Endothelial cell of umbilical vein (primary cell): ENCODE measurements at regions not wholly inside any gene's neighbourhood (a gene's known extent, or its start where the extent isn't known, plus 50 kb on each side); places are given as distances from the start of the nearest gene placed in this dataset.

Source experiments
- BruUV-seq: library from RNA; stranded (reverse); fragments of 400-500 nt; replicated peaks from 2 replicates; lab custom pipeline; 2021; lab: Mats Ljungman, UMichigan
- CTCF ChIA-PET: fragments of 300-600, 350-600 bp; sonication (Branson Sonifier 250); formaldehyde crosslinking; loops from one replicate; lab custom pipeline; 2021; ENCODE audit warnings: antibody characterized with exemption, inconsistent platforms; lab: Charles Lee
- POLR2A ChIA-PET: fragments of 300-600, 350-600 bp; sonication (Branson Sonifier 250); formaldehyde crosslinking; loops from one replicate; lab custom pipeline; 2021; ENCODE audit warnings: antibody characterized with exemption, inconsistent platforms; lab: Charles Lee
- DNase-seq: peaks from one replicate; pipeline ENCODE4 v3.0.0-alpha.2; 2011; ENCODE audit warnings: low read depth, low spot score
- FAIRE-seq: peaks from 2 replicates; lab custom pipeline; 2011; peaks lifted over from hg19 to GRCh38; lab: Jason Lieb, UNC
- H2AFZ ChIP-seq: 2 replicates; pipeline ENCODE4 v1.6.0; 2012; ENCODE audit warnings: low read depth, low read length, control low read depth, inconsistent platforms
- H3K27ac ChIP-seq: 2 replicates; pipeline ENCODE4 v1.5.1; 2011; ENCODE audit warnings: low read depth, mild to moderate bottlenecking, control low read depth, low read length, moderate library complexity; ENCODE audit not compliant: insufficient read depth
- H3K27me3 ChIP-seq, 2 experiments: 2 replicates each; pipeline versions ENCODE4 v1.6.0 to v1.6.1; 2011; ENCODE audit warnings: low read length in 2 of 2, mixed read lengths in 1 of 2; ENCODE audit not compliant: control insufficient read depth in 2 of 2, insufficient read depth in 2 of 2
- H3K36me3 ChIP-seq, 2 experiments: 2 replicates in 1 of 2; 3 replicates in 1 of 2; pipeline ENCODE4 v1.5.1; 2011; ENCODE audit warnings: low read length in 2 of 2, mild to moderate bottlenecking in 1 of 2, moderate library complexity in 1 of 2; ENCODE audit not compliant: control insufficient read depth in 2 of 2, insufficient read depth in 2 of 2; ENCODE audit errors: extremely low read depth in 1 of 2
- H3K4me1 ChIP-seq: 3 replicates; pipeline ENCODE4 v1.5.1; 2011; ENCODE audit warnings: mild to moderate bottlenecking, low read length; ENCODE audit not compliant: control insufficient read depth, insufficient read depth; ENCODE audit errors: extremely low read depth
- H3K4me2 ChIP-seq: 2 replicates; pipeline ENCODE4 v1.6.1; 2011; ENCODE audit warnings: low read length, control low read depth, mixed read lengths; ENCODE audit not compliant: insufficient read depth
- H3K4me3 ChIP-seq, 3 experiments: fragments of 200-600 bp in 1 of 3; sonication (generic), shearing (Covaris generic) in 1 of 3; replicated peaks in 1 of 3; 2 replicates each; pipeline ENCODE4 v1.5.1; 2011 to 2016; ENCODE audit warnings: control low read depth in 3 of 3, low read length in 3 of 3, mild to moderate bottlenecking in 2 of 3, inconsistent platforms in 1 of 3, low read depth in 1 of 3, moderate library complexity in 1 of 3; ENCODE audit not compliant: insufficient read depth in 1 of 3
- H3K79me2 ChIP-seq: 2 replicates; pipeline ENCODE4 v1.6.0; 2012; ENCODE audit warnings: low read length, inconsistent platforms; ENCODE audit not compliant: control insufficient read depth, insufficient read depth
- H3K9ac ChIP-seq: replicated peaks from 2 replicates; pipeline ENCODE3; 2011; ENCODE audit warnings: low read length, control low read depth; ENCODE audit not compliant: insufficient read depth; ENCODE audit errors: extremely low read depth
- H3K9me1 ChIP-seq: replicated peaks from 3 replicates; pipeline ENCODE4 v1.6.0; 2011; ENCODE audit warnings: mild to moderate bottlenecking, low read length; ENCODE audit not compliant: control insufficient read depth, insufficient read depth; ENCODE audit errors: extremely low read depth
- H3K9me3 ChIP-seq: replicated peaks from 2 replicates; pipeline ENCODE4 v1.5.1; 2012; ENCODE audit warnings: low read length, inconsistent platforms; ENCODE audit not compliant: control insufficient read depth, insufficient read depth
- H4K20me1 ChIP-seq: replicated peaks from 2 replicates; pipeline ENCODE3; 2011; ENCODE audit warnings: mild to moderate bottlenecking, low read length; ENCODE audit not compliant: control insufficient read depth, insufficient read depth; ENCODE audit errors: extremely low read depth
- CTCF ChIP-seq, 2 donors: IDR thresholded peaks; 1 replicate in 1 of 2; 2 replicates in 1 of 2; pipeline ENCODE4 v1.5.1; 2011; ENCODE audit warnings: low read length in 2 of 2, mild to moderate bottlenecking in 2 of 2, moderate library complexity in 2 of 2, control low read depth in 1 of 2, inconsistent platforms in 1 of 2, low read depth in 1 of 2; ENCODE audit not compliant: insufficient read depth in 1 of 2; ENCODE audit errors: extremely low read depth in 1 of 2
- EZH2 ChIP-seq: IDR thresholded peaks from 2 replicates; pipeline ENCODE4 v1.6.1; 2012; ENCODE audit warnings: borderline replicate concordance, low read depth, mild to moderate bottlenecking, moderate library complexity, low read length, inconsistent platforms; ENCODE audit not compliant: severe bottlenecking
- FOS ChIP-seq: IDR thresholded peaks from 2 replicates; pipeline ENCODE4 v1.6.1; 2011; ENCODE audit warnings: mild to moderate bottlenecking, low read length, moderate library complexity, borderline replicate concordance; ENCODE audit not compliant: insufficient read depth
- GATA2 ChIP-seq: IDR thresholded peaks from 2 replicates; pipeline ENCODE4 v1.7.0; 2011; ENCODE audit warnings: low read depth, mild to moderate bottlenecking, moderate library complexity, mixed read lengths, low read length; ENCODE audit not compliant: insufficient read length, insufficient read depth
- JUN ChIP-seq: IDR thresholded peaks from 2 replicates; pipeline ENCODE4 v1.6.1; 2011; ENCODE audit warnings: borderline replicate concordance, low read depth; ENCODE audit not compliant: insufficient read length, insufficient read depth
- MAX ChIP-seq: IDR thresholded peaks from 2 replicates; pipeline ENCODE4 v1.6.1; 2011; ENCODE audit not compliant: insufficient read depth, insufficient read length
- MYC ChIP-seq: IDR thresholded peaks from one replicate; pipeline ENCODE4 v1.6.1; 2011; ENCODE audit warnings: mild to moderate bottlenecking, low read depth, low read length
- POLR2A ChIP-seq: IDR thresholded peaks from 2 replicates; pipeline ENCODE4 v1.6.1; 2012; ENCODE audit warnings: low read depth, mild to moderate bottlenecking, control low read depth, low read length
- POLR2AphosphoS5 ChIP-seq: IDR thresholded peaks from 2 replicates; pipeline ENCODE4 v1.6.1; 2012; ENCODE audit warnings: low read depth, mild to moderate bottlenecking, control low read depth, low read length, moderate library complexity; ENCODE audit not compliant: insufficient read depth
- dilution Hi-C: fragments of 300-500 bp; cut with MboI; formaldehyde crosslinking; loops from one replicate; pipeline ENCODE4 v1.15.0; 2019; ENCODE audit warnings: low sequenced_read_pairs; ENCODE audit not compliant: extremely low pct_ligation_motif_present
- intact Hi-C: fragments of 100-400 bp; cut with micrococcal nuclease; formaldehyde crosslinking; loops from one replicate; pipeline ENCODE4 v1.10.0; 2022

GRCh38 chr10:59586407-59586891, 123.2 kb downstream of the SLC16A9 start:
- no TSS peak for BruUV-seq
- no peak overlapping the region for H2AFZ ChIP-seq
- CTCF ChIA-PET, result no interaction called here

More at GRCh38 chr10:59586407-59586891, 123.2 kb downstream of the SLC16A9 start:
- no peak for DNase-seq
- H4K20me1 ChIP-seq, result no peaks in the 10 kb centered on the region
- no peak overlapping the region for H3K27ac ChIP-seq
- no peaks in the 10 kb centered on the region for H3K36me3 ChIP-seq
- H3K9ac ChIP-seq, result no peak overlapping the region
- H3K27me3 ChIP-seq, result no peaks in the 10 kb centered on the region
- no peaks in the 10 kb centered on the region for H3K79me2 ChIP-seq
- no peaks in the 10 kb centered on the region for H3K9me3 ChIP-seq
- H3K4me3 ChIP-seq, result no peak overlapping the region
- FAIRE-seq, result no peak
- dilution Hi-C loops (no loop called here), intact Hi-C loops (loop anchor here (5.0 kb wide), 1 partner anchor 39 kb away; no protein-coding TSS in a partner anchor)
- H3K4me1 ChIP-seq, result no peaks in the 10 kb centered on the region
- H3K4me2 ChIP-seq, result no peak overlapping the region
- TF ChIP-seq JUN, result no peak
- no peak for TF ChIP-seq MAX
- no peak for TF ChIP-seq CTCF (IDR thresholded peaks at IDR 0.05; ENCODE audit: extremely low read depth in 1 of 2, insufficient read depth in 1 of 2, low read depth in 1 of 2, low read length in 2 of 2)
- TF ChIP-seq FOS, result no peak
- TF ChIP-seq GATA2, result no peak
- no peak for TF ChIP-seq EZH2
- no peak for TF ChIP-seq POLR2A
- TF ChIP-seq POLR2AphosphoS5, result no peak
- no peak for TF ChIP-seq MYC
- POLR2A ChIA-PET, result no interaction called here
- H3K9me1 ChIP-seq, result no peaks in the 10 kb centered on the region
